ENCODE measurements at regions not wholly inside any gene's neighbourhood (a gene's known extent, or its start where the extent isn't known, plus 50 kb on each side); places are given as distances from the start of the nearest gene placed in this dataset.

- Histone ChIP-seq H3K27me3 (replicated peaks in 1 of 2; ENCODE audit: control insufficient read depth in 2 of 2, insufficient read depth in 2 of 2, low read length in 1 of 2) (no peaks in the 10 kb centered on the region), H3K9ac (ENCODE audit: control insufficient read depth, insufficient read depth, low read length) (no peak overlapping the region), H3K4me2 (ENCODE audit: control insufficient read depth, insufficient read depth) (no peak overlapping the region), H3K79me2 (ENCODE audit: control insufficient read depth, insufficient read depth, low read length) (no peaks in the 10 kb centered on the region), H2AFZ (ENCODE audit: control insufficient read depth, low read depth, low read length) (no peak overlapping the region), H3K36me3 (ENCODE audit: control insufficient read depth in 2 of 2, insufficient read depth in 2 of 2, low read length in 1 of 2) (no peaks in the 10 kb centered on the region), H4K20me1 (ENCODE audit: control insufficient read depth, insufficient read depth) (no peaks in the 10 kb centered on the region), H3K9me3 (replicated peaks; ENCODE audit: control insufficient read depth, insufficient read depth, low read length) (no peaks in the 10 kb centered on the region), H3K4me3 (no peak overlapping the region), H3K27ac (ENCODE audit: control insufficient read depth, insufficient read depth) (no peak overlapping the region), H3K4me1 (ENCODE audit: control insufficient read depth, insufficient read depth, low read length) (no peaks in the 10 kb centered on the region)
- FAIRE-seq (no peak), ATAC-seq (no peak), DNase-seq (ENCODE audit: low read depth, low spot score) (no peak)
- BruUV-seq (replicated peaks): no TSS peak
- WGBS (ENCODE audit: insufficient coverage, insufficient replicate concordance, low lambda C conversion rate, missing lambda C conversion rate): 50% methylated on average over 2 of the region's 2 CpGs
- intact Hi-C loops (cut with micrococcal nuclease; ENCODE audit: unreplicated experiment) (no loop called here), in situ Hi-C loops (cut with MboI) (no loop called here)
- CTCF ChIA-PET: interaction anchor here (0.6 kb wide), 1 partner anchor 82 kb away, joined by 3 read pairs; no protein-coding TSS in a partner anchor
- SMC1A ChIA-PET (ENCODE audit: uncharacterized antibody, unreplicated experiment): interaction anchor here (1.0 to 1.9 kb wide), 3 partner anchors 11 to 22 kb away, joined by 3 to 4 read pairs (median 3); no protein-coding TSS in a partner anchor
- TF ChIP-seq USF2 (IDR thresholded peaks at IDR 0.05; ENCODE audit: borderline replicate concordance, low read depth, low read length) (no peak), SIN3A (IDR thresholded peaks at IDR 0.05; ENCODE audit: low read depth, low read length) (no peak), NFXL1 (IDR thresholded peaks at IDR 0.05; ENCODE audit: borderline replicate concordance) (no peak), RB1 (IDR thresholded peaks at IDR 0.05; ENCODE audit: borderline replicate concordance) (no peak)
- POLR2A ChIA-PET: no interaction called here
- RAD21 ChIA-PET (ENCODE audit: unreplicated experiment): no interaction called here
Observed at GRCh38 chr3:88324788-88325187, 175.0 kb downstream of the C3orf38 start.

- CTCF ChIA-PET: no interaction called here
- intact Hi-C loops (cut with micrococcal nuclease; ENCODE audit: unreplicated experiment): no loop called here
- TF ChIP-seq ZNF384 (IDR thresholded peaks at IDR 0.05; ENCODE audit: borderline replicate concordance, low read depth, low read length) (no peak), E2F8 (IDR thresholded peaks at IDR 0.05; ENCODE audit: low read depth, partially characterized antibody) (no peak), EP300 (IDR thresholded peaks at IDR 0.05; ENCODE audit: borderline replicate concordance in 1 of 2, control insufficient read depth in 1 of 2, low read depth in 2 of 2, low read length in 2 of 2) (no peak), KAT2A (conservative IDR thresholded peaks at IDR 0.05; ENCODE audit: control insufficient read depth, low read depth, low read length) (no peak), JUND (IDR thresholded peaks at IDR 0.05; ENCODE audit: low read depth, low read length) (no peak), TCF7 (IDR thresholded peaks at IDR 0.05; ENCODE audit: borderline replicate concordance) (no peak), NBN (IDR thresholded peaks at IDR 0.05) (no peak), SIX5 (IDR thresholded peaks at IDR 0.05; ENCODE audit: low read depth, low read length, severe bottlenecking) (no peak), HDAC2 (IDR thresholded peaks at IDR 0.05) (no peak)
Observed at GRCh38 chr3:88334187-88334868, 184.6 kb downstream of the C3orf38 start.

More at GRCh38 chr3:88334187-88334868, 184.6 kb downstream of the C3orf38 start:
- Histone ChIP-seq H4K20me1 (ENCODE audit: control insufficient read depth, insufficient read depth) (no peaks in the 10 kb centered on the region), H3K4me1 (ENCODE audit: control insufficient read depth, insufficient read depth, low read length) (no peaks in the 10 kb centered on the region), H3K9me3 (replicated peaks; ENCODE audit: control insufficient read depth, insufficient read depth, low read length) (no peaks in the 10 kb centered on the region), H3K79me2 (ENCODE audit: control insufficient read depth, insufficient read depth, low read length) (no peaks in the 10 kb centered on the region), H3K9ac (ENCODE audit: control insufficient read depth, insufficient read depth, low read length) (no peak overlapping the region), H3K36me3 (ENCODE audit: control insufficient read depth in 2 of 2, insufficient read depth in 2 of 2, low read length in 1 of 2) (no peaks in the 10 kb centered on the region), H2AFZ (ENCODE audit: control insufficient read depth, low read depth, low read length) (no peak overlapping the region), H3K27ac (ENCODE audit: control insufficient read depth, insufficient read depth) (no peak overlapping the region), H3K4me3 (no peak overlapping the region), H3K27me3 (replicated peaks in 1 of 2; ENCODE audit: control insufficient read depth in 2 of 2, insufficient read depth in 2 of 2, low read length in 1 of 2) (no peaks in the 10 kb centered on the region), H3K4me2 (ENCODE audit: control insufficient read depth, insufficient read depth) (no peak overlapping the region)
- POLR2A ChIA-PET: no interaction called here
- SMC1A ChIA-PET (ENCODE audit: uncharacterized antibody, unreplicated experiment): no interaction called here
- DNase-seq (ENCODE audit: low read depth, low spot score) (no peak), ATAC-seq (no peak), FAIRE-seq (no peak)
- no TSS peak for BruUV-seq (replicated peaks)
- RAD21 ChIA-PET (ENCODE audit: unreplicated experiment): no interaction called here
- in situ Hi-C loops (cut with MboI): no loop called here
- WGBS (ENCODE audit: insufficient coverage, insufficient replicate concordance, low lambda C conversion rate, missing lambda C conversion rate): 39% methylated on average over 7 of the region's 7 CpGs

Data from GM12878 (cell line).